ENCODE measurements at regions not wholly inside any gene's neighbourhood (a gene's known extent, or its start where the extent isn't known, plus 50 kb on each side); places are given as distances from the start of the nearest gene placed in this dataset.

DNA sequence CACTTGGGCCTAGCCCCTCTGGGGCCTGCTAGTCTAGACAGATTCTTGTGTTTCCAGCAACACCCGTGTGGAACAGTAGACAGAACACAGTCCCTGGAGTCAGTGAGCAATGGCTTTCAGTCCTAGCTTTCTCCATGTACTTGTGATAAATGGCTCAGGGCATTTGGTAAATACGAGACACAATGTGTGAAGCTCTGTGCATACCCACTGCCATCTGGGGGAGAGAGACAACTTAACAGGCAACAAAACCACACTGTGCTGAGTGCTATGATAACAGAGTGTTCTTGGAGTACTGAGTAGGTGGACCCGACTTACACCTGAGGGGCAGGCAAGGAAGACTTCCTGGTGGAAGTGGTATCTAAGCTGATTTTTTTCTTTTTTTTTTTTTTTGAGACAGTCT lies 86.3 kb upstream of the TBX3 start:
- TF ChIP-seq CTCF (IDR thresholded peaks at IDR 0.05; ENCODE audit: poor library complexity), result no peak
- no peak for TF ChIP-seq EZH2phosphoT487 (IDR thresholded peaks at IDR 0.05; ENCODE audit: low read depth, severe bottlenecking, unreplicated experiment)
- no peak for TF ChIP-seq EZH2 (IDR thresholded peaks at IDR 0.05; ENCODE audit: borderline replicate concordance)

All from hepatocyte (in vitro differentiated cells).